Testis (tissue), 2 donors: ENCODE measurements at regions not wholly inside any gene's neighbourhood (a gene's known extent, or its start where the extent isn't known, plus 50 kb on each side); places are given as distances from the start of the nearest gene placed in this dataset.

Experiments used
- DNase-seq: peaks from one replicate; pipeline ENCODE4 v3.0.0-alpha.2; 2019
- H3K27ac ChIP-seq, 2 donors: fragments of 200-600 bp; sonication (generic); one replicate each; pipeline ENCODE4 v1.5.1; 2019
- H3K27me3 ChIP-seq: fragments of 200-600 bp; sonication (generic); one replicate; pipeline ENCODE4 v1.5.1; 2019
- H3K36me3 ChIP-seq: fragments of 200-600 bp; sonication (generic); one replicate; pipeline ENCODE4 v1.5.1; 2017; ENCODE audit warnings: low read depth; ENCODE audit errors: missing control alignments
- H3K4me1 ChIP-seq: fragments of 200-600 bp; sonication (generic); one replicate; pipeline ENCODE4 v1.5.1; 2019
- H3K4me3 ChIP-seq, 2 donors: fragments of 200-600 bp; sonication (generic); one replicate each; pipeline ENCODE4 v1.5.1; 2017 to 2019
- H3K9me3 ChIP-seq: fragments of 200-600 bp; sonication (generic); one replicate; pipeline ENCODE4 v1.5.1; 2017
- CTCF ChIP-seq, 3 experiments: fragments of 450-650 bp in 2 of 3; fragments of 200-600 bp in 1 of 3; sonication (generic) in 1 of 3; IDR thresholded peaks; one replicate each; pipeline ENCODE4 v1.5.1; 2016 to 2019; ENCODE audit warnings: antibody characterized with exemption in 3 of 3, mild to moderate bottlenecking in 2 of 3, moderate library complexity in 1 of 3
- POLR2A ChIP-seq: fragments of 450-650 bp; IDR thresholded peaks from one replicate; pipeline ENCODE4 v1.6.1; 2017; ENCODE audit warnings: antibody characterized with exemption, mild to moderate bottlenecking, moderate library complexity
- WGBS, 2 donors: methylation state at CpG; one replicate each; pipeline ENCODE4 v1.1.5; 2018; 5-methylcytosine and 5-hydroxymethylcytosine counted together
- intact Hi-C: fragments of 100-400 bp; cut with DNase I; formaldehyde crosslinking; loops from one replicate; pipeline ENCODE4 v1.15.1; 2023; ENCODE audit warnings: low total_unique reads

- Histone ChIP-seq H3K27ac (no peak overlapping the region), H3K27me3 (no peaks in the 10 kb centered on the region), H3K4me3 (no peak overlapping the region), H3K36me3 (no peaks in the 10 kb centered on the region), H3K9me3 (no peaks in the 10 kb centered on the region), H3K4me1 (peaks cover 3% of the 10 kb centered on the region)
- TF ChIP-seq POLR2A (no peak), CTCF (IDR thresholded peaks at IDR 0.05) (no peak)
- WGBS, 2 donors: 95 to 96% methylated on average over 8 of the region's 8 CpGs
- intact Hi-C loops: no loop called here
- DNase-seq: no peak
Measured at GRCh38 chr15:69658411-69658945, 205.9 kb downstream of the RPLP1 start.

GRCh38 chr15:69659454-69660050, 206.9 kb downstream of the RPLP1 start:
- no peak for DNase-seq
- no peaks in the 10 kb centered on the region for H3K36me3 ChIP-seq
- no peak overlapping the region for H3K4me3 ChIP-seq
- no peaks in the 10 kb centered on the region for H3K27me3 ChIP-seq
- no peaks in the 10 kb centered on the region for H3K9me3 ChIP-seq
- 81 to 94% methylated on average over 4 to 5 of the region's 5 CpGs for WGBS, 2 donors
- no peak for TF ChIP-seq POLR2A
- TF ChIP-seq CTCF (IDR thresholded peaks at IDR 0.05): no peak
- no peak overlapping the region for H3K27ac ChIP-seq
- intact Hi-C loops: no loop called here
- H3K4me1 ChIP-seq: peaks cover 3% of the 10 kb centered on the region

GRCh38 chr15:69660114-69660513, 207.5 kb downstream of the RPLP1 start:
- TF ChIP-seq POLR2A (no peak), CTCF (IDR thresholded peaks at IDR 0.05) (no peak)
- H3K36me3 ChIP-seq: no peaks in the 10 kb centered on the region
- H3K4me1 ChIP-seq: peaks cover 4% of the 10 kb centered on the region
- no peaks in the 10 kb centered on the region for H3K27me3 ChIP-seq
- no peak overlapping the region for H3K4me3 ChIP-seq
- no peak for DNase-seq
- no peaks in the 10 kb centered on the region for H3K9me3 ChIP-seq
- WGBS, 2 donors: 93 to 100% methylated on average over 2 of the region's 2 CpGs
- intact Hi-C loops: no loop called here
- no peak overlapping the region for H3K27ac ChIP-seq

GRCh38 chr15:69660658-69661405, 208.2 kb downstream of the RPLP1 start:
- no peaks in the 10 kb centered on the region for H3K27me3 ChIP-seq
- TF ChIP-seq CTCF (IDR thresholded peaks at IDR 0.05) (no peak), POLR2A (no peak)
- H3K9me3 ChIP-seq: no peaks in the 10 kb centered on the region
- WGBS, 2 donors: 59 to 68% methylated on average over 7 of the region's 7 CpGs
- H3K4me1 ChIP-seq: peaks cover 11% of the 10 kb centered on the region
- no peak for DNase-seq
- intact Hi-C loops: no loop called here
- H3K36me3 ChIP-seq: no peaks in the 10 kb centered on the region
- no peak overlapping the region for H3K27ac ChIP-seq
- no peak overlapping the region for H3K4me3 ChIP-seq
